HEK293 (cell line): ENCODE measurements at regions not wholly inside any gene's neighbourhood (a gene's known extent, or its start where the extent isn't known, plus 50 kb on each side); places are given as distances from the start of the nearest gene placed in this dataset.

Experiments
- CTCF ChIA-PET: fragments of 350-600 bp; formaldehyde crosslinking; extraction: SDS; loops from one replicate; lab custom pipeline; 2021; ENCODE audit warnings: antibody characterized with exemption; lab: Yijun Ruan, JAX
- POLR2A ChIA-PET: fragments of 300-600 bp; formaldehyde crosslinking; extraction: SDS; loops from one replicate; lab custom pipeline; 2020; ENCODE audit warnings: antibody characterized with exemption, inconsistent platforms; lab: Yijun Ruan, JAX
- H3K27ac ChIP-seq: fragments of 200-500 bp; sonication (Bioruptor generic); 2 replicates; pipeline ENCODE4 v1.5.1; 2014; ENCODE audit warnings: low read depth, low read length, control low read depth, inconsistent platforms; ENCODE audit errors: extremely low read depth
- H3K36me3 ChIP-seq, 2 experiments: fragments of 200-500 bp in 1 of 2; sonication (Bioruptor generic) in 1 of 2; 1 replicate in 1 of 2; 2 replicates in 1 of 2; pipeline ENCODE4 v1.5.1; 2014 to 2017; ENCODE audit warnings: inconsistent platforms in 2 of 2, low read length in 2 of 2; ENCODE audit not compliant: control insufficient read depth in 2 of 2, insufficient read depth in 1 of 2
- H3K4me1 ChIP-seq: fragments of 200-500 bp; sonication (Bioruptor generic); 2 replicates; pipeline ENCODE4 v1.5.1; 2014; ENCODE audit warnings: mild to moderate bottlenecking, low read length, inconsistent platforms; ENCODE audit not compliant: control insufficient read depth, insufficient read depth
- H3K4me3 ChIP-seq: 2 replicates; pipeline ENCODE4 v1.5.1; 2011; ENCODE audit warnings: low read depth, mild to moderate bottlenecking, control low read depth, low read length, moderate library complexity
- H3K9me3 ChIP-seq: fragments of 200-500 bp; sonication (Bioruptor generic); 2 replicates; pipeline ENCODE4 v1.5.1; 2014; ENCODE audit warnings: low read depth, low read length, inconsistent platforms; ENCODE audit not compliant: control insufficient read depth, insufficient read depth
- FEZF1 ChIP-seq: fragments of 450-650 bp; formaldehyde crosslinking; IDR thresholded peaks from 2 replicates; pipeline ENCODE4 v1.5.1; 2016; ENCODE audit warnings: missing biosample characterization, missing genetic modification characterization
- GLIS1 ChIP-seq: fragments of 450-650 bp; formaldehyde crosslinking; IDR thresholded peaks from 2 replicates; pipeline ENCODE4 v1.5.1; 2016; ENCODE audit warnings: missing biosample characterization, missing genetic modification characterization
- KLF10 ChIP-seq: fragments of 450-650 bp; IDR thresholded peaks from 2 replicates; pipeline ENCODE4 v1.5.1; 2018; ENCODE audit warnings: missing biosample characterization, mild to moderate bottlenecking, missing genetic modification characterization
- SP7 ChIP-seq: fragments of 450-650 bp; formaldehyde crosslinking; IDR thresholded peaks from 2 replicates; pipeline ENCODE4 v1.5.1; 2016; ENCODE audit warnings: missing biosample characterization, missing genetic modification characterization
- ZBTB1 ChIP-seq: fragments of 450-650 bp; formaldehyde crosslinking; IDR thresholded peaks from 2 replicates; pipeline ENCODE4 v1.5.1; 2016; ENCODE audit warnings: missing biosample characterization, missing genetic modification characterization
- ZFP37 ChIP-seq: fragments of 450-650 bp; formaldehyde crosslinking; IDR thresholded peaks from 2 replicates; pipeline ENCODE4 v1.5.1; 2016; ENCODE audit warnings: missing biosample characterization, missing genetic modification characterization
- ZIC2 ChIP-seq: fragments of 450-650 bp; formaldehyde crosslinking; IDR thresholded peaks from 2 replicates; pipeline ENCODE4 v1.5.1; 2016; ENCODE audit warnings: missing biosample characterization, missing genetic modification characterization
- ZNF341 ChIP-seq: fragments of 450-650 bp; formaldehyde crosslinking; IDR thresholded peaks from 2 replicates; pipeline ENCODE4; 2016; ENCODE audit warnings: low read depth, missing biosample characterization, missing genetic modification characterization
- ZNF366 ChIP-seq: fragments of 450-650 bp; formaldehyde crosslinking; conservative IDR thresholded peaks from 2 replicates; pipeline ENCODE4 v1.5.1; 2016; ENCODE audit warnings: missing biosample characterization, missing genetic modification characterization
- ZNF394 ChIP-seq: fragments of 450-650 bp; formaldehyde crosslinking; IDR thresholded peaks from 2 replicates; pipeline ENCODE4 v1.5.1; 2016; ENCODE audit warnings: missing biosample characterization, missing genetic modification characterization, mild to moderate bottlenecking, moderate library complexity, borderline replicate concordance
- ZNF548 ChIP-seq: fragments of 450-650 bp; formaldehyde crosslinking; IDR thresholded peaks from 2 replicates; pipeline ENCODE4 v1.5.1; 2016; ENCODE audit warnings: missing biosample characterization, missing genetic modification characterization
- ZNF76 ChIP-seq: fragments of 450-650 bp; formaldehyde crosslinking; IDR thresholded peaks from 2 replicates; pipeline ENCODE4; 2016; ENCODE audit warnings: low read depth, missing biosample characterization, missing genetic modification characterization, borderline replicate concordance
- TF ChIP-seq, protein P1 (sequence below): fragments of 450-650 bp; formaldehyde crosslinking; IDR thresholded peaks from 2 replicates; pipeline ENCODE4 v1.5.1; 2017; ENCODE audit warnings: missing biosample characterization, missing genetic modification characterization
- TF ChIP-seq, protein P2 (sequence below): fragments of 450-650 bp; IDR thresholded peaks from 2 replicates; pipeline ENCODE4 v1.5.1; 2018; ENCODE audit warnings: missing biosample characterization, missing genetic modification characterization
- TF ChIP-seq, protein P3 (sequence below): fragments of 450-650 bp; formaldehyde crosslinking; IDR thresholded peaks from 2 replicates; pipeline ENCODE4 v1.5.1; 2016; ENCODE audit warnings: missing biosample characterization, missing genetic modification characterization
- TF ChIP-seq, protein P4 (sequence below): fragments of 450-650 bp; formaldehyde crosslinking; IDR thresholded peaks from 2 replicates; pipeline ENCODE4 v1.5.1; 2016; ENCODE audit warnings: missing biosample characterization, missing genetic modification characterization, borderline replicate concordance
- TF ChIP-seq, protein P5 (sequence below): fragments of 450-650 bp; formaldehyde crosslinking; IDR thresholded peaks from 2 replicates; pipeline ENCODE4 v1.5.1; 2016; ENCODE audit warnings: missing biosample characterization, missing genetic modification characterization
- TF ChIP-seq, protein P6 (sequence below): sonication (generic); formaldehyde crosslinking; IDR thresholded peaks from 2 replicates; pipeline ENCODE4 v1.8.1; 2022; ENCODE audit warnings: mild to moderate bottlenecking, moderate library complexity, missing genetic modification reagents

DNA sequence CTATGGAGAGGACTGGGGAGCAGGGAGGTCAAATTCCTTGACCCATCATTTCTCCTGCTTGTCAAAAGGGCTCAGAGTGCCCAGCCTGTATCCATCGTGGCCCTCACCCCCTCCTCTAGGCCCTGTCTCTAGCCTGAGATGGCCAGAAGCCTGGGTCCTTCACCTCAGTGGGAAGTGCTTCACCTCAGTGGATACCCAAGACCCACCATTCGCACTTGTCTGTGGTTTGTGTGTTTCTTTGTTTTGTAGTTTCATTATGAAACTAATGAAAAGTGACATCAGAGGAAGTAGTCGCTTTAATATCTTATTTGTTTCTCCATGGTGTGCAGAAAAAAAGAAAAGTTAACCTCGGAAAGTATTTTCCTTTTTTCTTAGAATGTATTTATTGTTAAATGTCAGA is 194.0 kb upstream of the CADM1 start (continued):
- TF ChIP-seq, protein P1, sequence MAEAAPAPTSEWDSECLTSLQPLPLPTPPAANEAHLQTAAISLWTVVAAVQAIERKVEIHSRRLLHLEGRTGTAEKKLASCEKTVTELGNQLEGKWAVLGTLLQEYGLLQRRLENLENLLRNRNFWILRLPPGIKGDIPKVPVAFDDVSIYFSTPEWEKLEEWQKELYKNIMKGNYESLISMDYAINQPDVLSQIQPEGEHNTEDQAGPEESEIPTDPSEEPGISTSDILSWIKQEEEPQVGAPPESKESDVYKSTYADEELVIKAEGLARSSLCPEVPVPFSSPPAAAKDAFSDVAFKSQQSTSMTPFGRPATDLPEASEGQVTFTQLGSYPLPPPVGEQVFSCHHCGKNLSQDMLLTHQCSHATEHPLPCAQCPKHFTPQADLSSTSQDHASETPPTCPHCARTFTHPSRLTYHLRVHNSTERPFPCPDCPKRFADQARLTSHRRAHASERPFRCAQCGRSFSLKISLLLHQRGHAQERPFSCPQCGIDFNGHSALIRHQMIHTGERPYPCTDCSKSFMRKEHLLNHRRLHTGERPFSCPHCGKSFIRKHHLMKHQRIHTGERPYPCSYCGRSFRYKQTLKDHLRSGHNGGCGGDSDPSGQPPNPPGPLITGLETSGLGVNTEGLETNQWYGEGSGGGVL (tag by site-specific recombination) = no peak
- TF ChIP-seq, protein P2, sequence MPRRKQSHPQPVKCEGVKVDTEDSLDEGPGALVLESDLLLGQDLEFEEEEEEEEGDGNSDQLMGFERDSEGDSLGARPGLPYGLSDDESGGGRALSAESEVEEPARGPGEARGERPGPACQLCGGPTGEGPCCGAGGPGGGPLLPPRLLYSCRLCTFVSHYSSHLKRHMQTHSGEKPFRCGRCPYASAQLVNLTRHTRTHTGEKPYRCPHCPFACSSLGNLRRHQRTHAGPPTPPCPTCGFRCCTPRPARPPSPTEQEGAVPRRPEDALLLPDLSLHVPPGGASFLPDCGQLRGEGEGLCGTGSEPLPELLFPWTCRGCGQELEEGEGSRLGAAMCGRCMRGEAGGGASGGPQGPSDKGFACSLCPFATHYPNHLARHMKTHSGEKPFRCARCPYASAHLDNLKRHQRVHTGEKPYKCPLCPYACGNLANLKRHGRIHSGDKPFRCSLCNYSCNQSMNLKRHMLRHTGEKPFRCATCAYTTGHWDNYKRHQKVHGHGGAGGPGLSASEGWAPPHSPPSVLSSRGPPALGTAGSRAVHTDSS = no peak
- TF ChIP-seq KLF10 (tag by site-specific recombination) = no peak

DNA sequence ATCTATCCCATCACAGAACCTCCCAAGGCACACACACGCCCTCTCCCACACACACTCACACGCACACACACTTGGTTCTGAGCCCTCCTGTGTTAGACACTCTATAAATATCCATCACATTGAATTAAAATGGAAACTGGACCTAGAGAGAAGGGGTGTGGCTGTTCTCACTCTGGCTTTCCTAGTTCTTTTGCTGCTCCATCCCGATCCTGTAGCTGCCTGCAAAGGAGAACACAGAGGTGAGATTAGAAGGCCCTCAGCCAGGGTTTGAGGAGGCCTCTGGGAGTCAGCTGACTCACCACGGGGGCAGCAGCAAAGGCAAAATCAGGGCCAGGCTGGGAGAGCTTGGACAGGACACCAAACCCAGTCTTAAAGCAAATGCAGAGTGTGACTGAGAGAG is 192.3 kb upstream of the CADM1 start:
- no peak overlapping the region for H3K4me3 ChIP-seq
- H3K4me1 ChIP-seq = no peaks in the 10 kb centered on the region
- no peaks in the 10 kb centered on the region for H3K36me3 ChIP-seq
- H3K9me3 ChIP-seq = no peaks in the 10 kb centered on the region
- ChIA-PET POLR2A (no interaction called here), CTCF (interaction anchor here (0.6 kb wide), 2 partner anchors 33 to 366 kb away, joined by 3 to 6 read pairs; no protein-coding TSS in a partner anchor)
- H3K27ac ChIP-seq = no peak overlapping the region
- TF ChIP-seq ZNF76 (tag by site-specific recombination) (no peak), FEZF1 (no peak), ZNF548 (no peak), ZNF366 (tag by site-specific recombination) (no peak), ZBTB1 (no peak), ZFP37 (no peak)
- TF ChIP-seq, protein P3, sequence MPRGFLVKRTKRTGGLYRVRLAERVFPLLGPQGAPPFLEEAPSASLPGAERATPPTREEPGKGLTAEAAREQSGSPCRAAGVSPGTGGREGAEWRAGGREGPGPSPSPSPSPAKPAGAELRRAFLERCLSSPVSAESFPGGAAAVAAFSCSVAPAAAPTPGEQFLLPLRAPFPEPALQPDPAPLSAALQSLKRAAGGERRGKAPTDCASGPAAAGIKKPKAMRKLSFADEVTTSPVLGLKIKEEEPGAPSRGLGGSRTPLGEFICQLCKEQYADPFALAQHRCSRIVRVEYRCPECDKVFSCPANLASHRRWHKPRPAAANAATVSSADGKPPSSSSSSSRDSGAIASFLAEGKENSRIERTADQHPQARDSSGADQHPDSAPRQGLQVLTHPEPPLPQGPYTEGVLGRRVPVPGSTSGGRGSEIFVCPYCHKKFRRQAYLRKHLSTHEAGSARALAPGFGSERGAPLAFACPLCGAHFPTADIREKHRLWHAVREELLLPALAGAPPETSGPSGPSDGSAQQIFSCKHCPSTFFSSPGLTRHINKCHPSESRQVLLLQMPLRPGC (tag by site-specific recombination) = no peak
- TF ChIP-seq, protein P4, sequence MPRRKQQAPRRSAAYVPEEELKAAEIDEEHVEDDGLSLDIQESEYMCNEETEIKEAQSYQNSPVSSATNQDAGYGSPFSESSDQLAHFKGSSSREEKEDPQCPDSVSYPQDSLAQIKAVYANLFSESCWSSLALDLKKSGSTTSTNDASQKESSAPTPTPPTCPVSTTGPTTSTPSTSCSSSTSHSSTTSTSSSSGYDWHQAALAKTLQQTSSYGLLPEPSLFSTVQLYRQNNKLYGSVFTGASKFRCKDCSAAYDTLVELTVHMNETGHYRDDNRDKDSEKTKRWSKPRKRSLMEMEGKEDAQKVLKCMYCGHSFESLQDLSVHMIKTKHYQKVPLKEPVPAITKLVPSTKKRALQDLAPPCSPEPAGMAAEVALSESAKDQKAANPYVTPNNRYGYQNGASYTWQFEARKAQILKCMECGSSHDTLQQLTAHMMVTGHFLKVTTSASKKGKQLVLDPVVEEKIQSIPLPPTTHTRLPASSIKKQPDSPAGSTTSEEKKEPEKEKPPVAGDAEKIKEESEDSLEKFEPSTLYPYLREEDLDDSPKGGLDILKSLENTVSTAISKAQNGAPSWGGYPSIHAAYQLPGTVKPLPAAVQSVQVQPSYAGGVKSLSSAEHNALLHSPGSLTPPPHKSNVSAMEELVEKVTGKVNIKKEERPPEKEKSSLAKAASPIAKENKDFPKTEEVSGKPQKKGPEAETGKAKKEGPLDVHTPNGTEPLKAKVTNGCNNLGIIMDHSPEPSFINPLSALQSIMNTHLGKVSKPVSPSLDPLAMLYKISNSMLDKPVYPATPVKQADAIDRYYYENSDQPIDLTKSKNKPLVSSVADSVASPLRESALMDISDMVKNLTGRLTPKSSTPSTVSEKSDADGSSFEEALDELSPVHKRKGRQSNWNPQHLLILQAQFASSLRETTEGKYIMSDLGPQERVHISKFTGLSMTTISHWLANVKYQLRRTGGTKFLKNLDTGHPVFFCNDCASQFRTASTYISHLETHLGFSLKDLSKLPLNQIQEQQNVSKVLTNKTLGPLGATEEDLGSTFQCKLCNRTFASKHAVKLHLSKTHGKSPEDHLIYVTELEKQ (tag by site-specific recombination) = no peak

DNA sequence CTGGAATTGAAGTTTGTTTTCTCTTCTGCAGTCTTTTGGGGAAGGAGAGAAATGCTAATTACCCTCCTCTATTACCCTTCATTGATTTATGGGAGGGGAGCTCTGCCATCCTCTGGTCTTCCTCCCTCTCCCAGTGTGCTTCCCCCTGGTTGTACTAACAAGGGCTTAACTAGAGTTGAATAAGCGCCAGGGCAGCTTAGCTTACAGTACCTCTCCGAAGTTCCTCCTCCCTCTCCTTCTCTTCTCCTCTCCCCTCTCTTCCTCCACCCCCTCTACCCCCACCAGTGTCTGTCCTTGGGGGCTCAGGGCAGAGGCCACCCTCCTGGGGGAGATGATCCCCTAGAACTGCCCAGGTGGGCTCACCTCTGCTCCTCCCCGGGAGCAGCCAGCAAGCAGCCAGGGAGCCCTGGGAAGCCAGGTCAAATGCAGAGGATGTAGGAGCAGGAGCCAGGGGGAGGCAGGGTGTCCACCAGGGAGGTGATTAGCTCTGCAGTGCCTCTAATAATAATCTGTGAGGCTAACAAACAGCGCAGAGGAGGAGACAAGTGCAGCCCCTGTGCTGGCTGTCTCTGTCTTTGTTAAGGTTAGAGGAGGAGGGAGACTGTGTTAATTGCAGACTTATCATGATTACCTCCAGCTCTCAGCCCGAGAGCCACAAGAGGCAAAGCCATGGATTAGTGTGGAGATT is 191.6 kb upstream of the CADM1 start:
- ChIA-PET POLR2A (no interaction called here), CTCF (interaction anchor here (0.6 kb wide), 1 partner anchor 140 kb away, joined by 4 read pairs; no protein-coding TSS in a partner anchor)
- H3K4me1 ChIP-seq = no peaks in the 10 kb centered on the region
- H3K4me3 ChIP-seq = no peak overlapping the region
- H3K36me3 ChIP-seq = no peaks in the 10 kb centered on the region
- TF ChIP-seq, protein P5, sequence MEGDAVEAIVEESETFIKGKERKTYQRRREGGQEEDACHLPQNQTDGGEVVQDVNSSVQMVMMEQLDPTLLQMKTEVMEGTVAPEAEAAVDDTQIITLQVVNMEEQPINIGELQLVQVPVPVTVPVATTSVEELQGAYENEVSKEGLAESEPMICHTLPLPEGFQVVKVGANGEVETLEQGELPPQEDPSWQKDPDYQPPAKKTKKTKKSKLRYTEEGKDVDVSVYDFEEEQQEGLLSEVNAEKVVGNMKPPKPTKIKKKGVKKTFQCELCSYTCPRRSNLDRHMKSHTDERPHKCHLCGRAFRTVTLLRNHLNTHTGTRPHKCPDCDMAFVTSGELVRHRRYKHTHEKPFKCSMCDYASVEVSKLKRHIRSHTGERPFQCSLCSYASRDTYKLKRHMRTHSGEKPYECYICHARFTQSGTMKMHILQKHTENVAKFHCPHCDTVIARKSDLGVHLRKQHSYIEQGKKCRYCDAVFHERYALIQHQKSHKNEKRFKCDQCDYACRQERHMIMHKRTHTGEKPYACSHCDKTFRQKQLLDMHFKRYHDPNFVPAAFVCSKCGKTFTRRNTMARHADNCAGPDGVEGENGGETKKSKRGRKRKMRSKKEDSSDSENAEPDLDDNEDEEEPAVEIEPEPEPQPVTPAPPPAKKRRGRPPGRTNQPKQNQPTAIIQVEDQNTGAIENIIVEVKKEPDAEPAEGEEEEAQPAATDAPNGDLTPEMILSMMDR (tag by site-specific recombination) = no peak
- TF ChIP-seq, protein P6, sequence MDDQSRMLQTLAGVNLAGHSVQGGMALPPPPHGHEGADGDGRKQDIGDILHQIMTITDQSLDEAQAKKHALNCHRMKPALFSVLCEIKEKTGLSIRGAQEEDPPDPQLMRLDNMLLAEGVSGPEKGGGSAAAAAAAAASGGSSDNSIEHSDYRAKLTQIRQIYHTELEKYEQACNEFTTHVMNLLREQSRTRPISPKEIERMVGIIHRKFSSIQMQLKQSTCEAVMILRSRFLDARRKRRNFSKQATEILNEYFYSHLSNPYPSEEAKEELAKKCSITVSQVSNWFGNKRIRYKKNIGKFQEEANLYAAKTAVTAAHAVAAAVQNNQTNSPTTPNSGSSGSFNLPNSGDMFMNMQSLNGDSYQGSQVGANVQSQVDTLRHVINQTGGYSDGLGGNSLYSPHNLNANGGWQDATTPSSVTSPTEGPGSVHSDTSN (CRISPR knock-in tag) = no peak
- peak; percentile 94 for TF ChIP-seq GLIS1 (tag by site-specific recombination)
- TF ChIP-seq ZNF341 (tag by site-specific recombination) = peak; percentile 90
- TF ChIP-seq SP7 = 0 out of 2 replicates have a peak, but pooled peaks have one; percentile 37
- peak; percentile 75 for TF ChIP-seq ZIC2 (tag by site-specific recombination)
- no peak for TF ChIP-seq ZNF394 (tag by site-specific recombination)
- TF ChIP-seq, protein P1 (tag by site-specific recombination) = peak; percentile 74
- TF ChIP-seq, all 188 proteins: peak for 5
- Histone ChIP-seq H3K9me3 (no peaks in the 10 kb centered on the region), H3K27ac (no peak overlapping the region)
